Neural progenitor cell (in vitro differentiated cells): ENCODE measurements at regions not wholly inside any gene's neighbourhood (a gene's known extent, or its start where the extent isn't known, plus 50 kb on each side); places are given as distances from the start of the nearest gene placed in this dataset.

Source experiments
- EZH2 ChIP-seq: fragments of 200-600 bp; sonication (generic); IDR thresholded peaks from 2 replicates; pipeline ENCODE4 v1.6.1; 2017; ENCODE audit warnings: antibody characterized with exemption, mild to moderate bottlenecking, moderate library complexity
- TF ChIP-seq, protein P1 (sequence below): fragments of 200-600 bp; sonication (generic); IDR thresholded peaks from 2 replicates; pipeline ENCODE4 v1.5.1; 2017; ENCODE audit warnings: antibody characterized with exemption, mild to moderate bottlenecking

- TF ChIP-seq, protein P1, sequence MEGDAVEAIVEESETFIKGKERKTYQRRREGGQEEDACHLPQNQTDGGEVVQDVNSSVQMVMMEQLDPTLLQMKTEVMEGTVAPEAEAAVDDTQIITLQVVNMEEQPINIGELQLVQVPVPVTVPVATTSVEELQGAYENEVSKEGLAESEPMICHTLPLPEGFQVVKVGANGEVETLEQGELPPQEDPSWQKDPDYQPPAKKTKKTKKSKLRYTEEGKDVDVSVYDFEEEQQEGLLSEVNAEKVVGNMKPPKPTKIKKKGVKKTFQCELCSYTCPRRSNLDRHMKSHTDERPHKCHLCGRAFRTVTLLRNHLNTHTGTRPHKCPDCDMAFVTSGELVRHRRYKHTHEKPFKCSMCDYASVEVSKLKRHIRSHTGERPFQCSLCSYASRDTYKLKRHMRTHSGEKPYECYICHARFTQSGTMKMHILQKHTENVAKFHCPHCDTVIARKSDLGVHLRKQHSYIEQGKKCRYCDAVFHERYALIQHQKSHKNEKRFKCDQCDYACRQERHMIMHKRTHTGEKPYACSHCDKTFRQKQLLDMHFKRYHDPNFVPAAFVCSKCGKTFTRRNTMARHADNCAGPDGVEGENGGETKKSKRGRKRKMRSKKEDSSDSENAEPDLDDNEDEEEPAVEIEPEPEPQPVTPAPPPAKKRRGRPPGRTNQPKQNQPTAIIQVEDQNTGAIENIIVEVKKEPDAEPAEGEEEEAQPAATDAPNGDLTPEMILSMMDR = no peak
- TF ChIP-seq EZH2 = no peak
Observed at GRCh38 chr6:157755746-157756411, 67.2 kb upstream of the SNX9 start.
